A673 (cell line): ENCODE measurements at regions not wholly inside any gene's neighbourhood (a gene's known extent, or its start where the extent isn't known, plus 50 kb on each side); places are given as distances from the start of the nearest gene placed in this dataset.

Source experiments
- BruUV-seq: library from RNA; stranded (reverse); fragments of 400-500 nt; replicated peaks from 2 replicates; lab custom pipeline; 2021; lab: Mats Ljungman, UMichigan
- CTCF ChIA-PET: fragments of 300-600 bp; sonication (Branson Sonifier 250); formaldehyde crosslinking; loops from one replicate; lab custom pipeline; 2022; ENCODE audit warnings: antibody characterized with exemption; lab: Charles Lee
- POLR2A ChIA-PET: fragments of 300-600 bp; sonication (Branson Sonifier 250); formaldehyde crosslinking; loops from one replicate; lab custom pipeline; 2022; ENCODE audit warnings: antibody characterized with exemption; ENCODE audit not compliant: low non-redundant PET; lab: Charles Lee
- DNase-seq: peaks from one replicate; pipeline ENCODE4 v3.0.0-alpha.2; 2015; ENCODE audit warnings: low spot score
- H3K27ac ChIP-seq: fragments of 200-600 bp; sonication (generic); 2 replicates; pipeline ENCODE4 v1.5.1; 2016; ENCODE audit warnings: mixed run types, low read depth, mild to moderate bottlenecking, mixed read lengths, antibody characterized with exemption, low read length; ENCODE audit not compliant: poor library complexity, severe bottlenecking
- H3K27me3 ChIP-seq: fragments of 200-600 bp; sonication (generic); replicated peaks from 2 replicates; pipeline ENCODE4 v1.6.1; 2017; ENCODE audit warnings: mixed run types, low read depth, mild to moderate bottlenecking, mixed read lengths, antibody characterized with exemption, low read length; ENCODE audit not compliant: insufficient read depth, poor library complexity
- H3K36me3 ChIP-seq: fragments of 200-600 bp; sonication (generic); 2 replicates; pipeline ENCODE4 v1.6.1; 2016; ENCODE audit warnings: mixed run types, mild to moderate bottlenecking, mixed read lengths, antibody characterized with exemption, low read length; ENCODE audit not compliant: insufficient read depth, poor library complexity, severe bottlenecking
- H3K4me1 ChIP-seq: fragments of 200-600 bp; sonication (generic); 2 replicates; pipeline ENCODE4 v1.6.1; 2017; ENCODE audit warnings: mixed run types, mild to moderate bottlenecking, mixed read lengths, antibody characterized with exemption, low read length; ENCODE audit not compliant: insufficient read depth, poor library complexity, severe bottlenecking
- H3K4me3 ChIP-seq: fragments of 200-600 bp; sonication (generic); 2 replicates; pipeline ENCODE4 v1.5.1; 2016; ENCODE audit warnings: low read depth, mixed run types, mild to moderate bottlenecking, mixed read lengths, low read length; ENCODE audit not compliant: poor library complexity, severe bottlenecking
- H3K9me3 ChIP-seq: fragments of 200-600 bp; sonication (generic); 2 replicates; pipeline ENCODE4 v1.6.1; 2016; ENCODE audit warnings: mixed run types, low read depth, mild to moderate bottlenecking, mixed read lengths, antibody characterized with exemption, low read length; ENCODE audit not compliant: poor library complexity, severe bottlenecking
- CTCF ChIP-seq: fragments of 300-800, 200-600 bp; sonication (generic); conservative IDR thresholded peaks from 2 replicates; pipeline ENCODE4 v1.5.1; 2017; ENCODE audit warnings: low read depth, mild to moderate bottlenecking, antibody characterized with exemption, low read length, moderate library complexity, mixed read lengths
- EZH2 ChIP-seq: fragments of 200-600 bp; sonication (generic); IDR thresholded peaks from 2 replicates; pipeline ENCODE4 v1.6.1; 2017; ENCODE audit warnings: borderline replicate concordance, low read depth, mild to moderate bottlenecking, mixed read lengths, antibody characterized with exemption, low read length; ENCODE audit not compliant: poor library complexity, severe bottlenecking
- intact Hi-C: fragments of 100-400 bp; cut with micrococcal nuclease; formaldehyde crosslinking; loops from one replicate; pipeline ENCODE4 v1.10.0; 2022; ENCODE audit not compliant: unreplicated experiment

GRCh38 chr1:193726722-193727121 is 540.3 kb upstream of the B3GALT2 start:
- no peaks in the 10 kb centered on the region for H3K36me3 ChIP-seq
- ChIA-PET POLR2A (no interaction called here), CTCF (no interaction called here)
- H3K27me3 ChIP-seq, result no peaks in the 10 kb centered on the region
- H3K4me3 ChIP-seq, result no peak overlapping the region
- no peaks in the 10 kb centered on the region for H3K4me1 ChIP-seq
- H3K9me3 ChIP-seq, result no peaks in the 10 kb centered on the region
- BruUV-seq, result no TSS peak
- intact Hi-C loops, result no loop called here
- no peak for TF ChIP-seq EZH2
- no peak overlapping the region for H3K27ac ChIP-seq
- no peak for DNase-seq

GRCh38 chr1:193712392-193712791 is 526.0 kb upstream of the B3GALT2 start:
- H3K4me3 ChIP-seq, result no peak overlapping the region
- intact Hi-C loops, result no loop called here
- ChIA-PET CTCF (no interaction called here), POLR2A (no interaction called here)
- TF ChIP-seq EZH2 (no peak), CTCF (no peak)
- BruUV-seq, result no TSS peak
- H3K27me3 ChIP-seq, result no peaks in the 10 kb centered on the region
- H3K9me3 ChIP-seq, result no peaks in the 10 kb centered on the region
- no peak for DNase-seq
- no peaks in the 10 kb centered on the region for H3K36me3 ChIP-seq
- no peak overlapping the region for H3K27ac ChIP-seq
- no peaks in the 10 kb centered on the region for H3K4me1 ChIP-seq

- no peak for DNase-seq
- H3K27me3 ChIP-seq, result no peaks in the 10 kb centered on the region
- TF ChIP-seq EZH2 (no peak), CTCF (no peak)
- ChIA-PET POLR2A (no interaction called here), CTCF (no interaction called here)
- intact Hi-C loops, result no loop called here
- no TSS peak for BruUV-seq
- H3K4me1 ChIP-seq, result no peaks in the 10 kb centered on the region
- no peak overlapping the region for H3K27ac ChIP-seq
- no peak overlapping the region for H3K4me3 ChIP-seq
- H3K9me3 ChIP-seq, result no peaks in the 10 kb centered on the region
- no peaks in the 10 kb centered on the region for H3K36me3 ChIP-seq
Measured at GRCh38 chr1:193709607-193710006, 523.2 kb upstream of the B3GALT2 start.

DNA sequence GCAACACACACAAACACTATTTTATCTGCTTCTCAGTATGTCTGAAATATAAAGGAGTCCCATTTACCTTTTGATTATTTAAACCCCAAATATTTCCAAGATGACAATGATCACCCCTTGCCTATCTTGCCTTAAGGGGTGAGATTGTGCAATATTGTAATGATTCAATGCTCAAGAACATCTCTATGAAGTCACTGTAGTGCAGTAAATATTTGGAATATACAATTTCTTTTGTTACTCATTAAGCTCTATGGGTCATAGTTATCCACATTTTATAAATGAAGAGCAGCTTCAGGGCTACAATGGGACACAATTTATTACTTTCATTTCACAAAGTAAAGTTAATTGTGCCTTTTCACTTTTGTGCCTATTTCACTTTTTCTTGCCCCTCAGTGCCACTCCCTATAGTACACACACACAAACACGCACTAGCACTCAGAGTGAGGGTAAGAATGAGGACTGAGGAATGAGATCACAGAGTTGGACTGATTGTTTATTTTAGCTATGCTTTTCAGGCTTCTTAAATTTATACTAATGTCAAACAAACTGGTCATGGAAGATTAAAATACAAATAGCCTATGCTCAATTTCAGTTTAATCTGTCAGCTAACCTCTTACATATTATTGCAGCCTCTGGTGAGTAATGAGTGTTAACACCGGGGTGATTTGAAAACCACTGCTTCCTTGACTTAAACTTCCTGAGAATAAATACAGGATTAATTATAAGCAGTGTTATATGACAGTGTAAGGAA is 521.0 kb upstream of the B3GALT2 start:
- intact Hi-C loops, result no loop called here
- no peaks in the 10 kb centered on the region for H3K9me3 ChIP-seq
- no peak for DNase-seq
- ChIA-PET CTCF (interaction anchor here (0.6 kb wide), 1 partner anchor 703 kb away, joined by 5 read pairs; no protein-coding TSS in a partner anchor), POLR2A (no interaction called here)
- no TSS peak for BruUV-seq
- H3K27ac ChIP-seq, result no peak overlapping the region
- TF ChIP-seq EZH2 (no peak), CTCF (no peak)
- H3K27me3 ChIP-seq, result no peaks in the 10 kb centered on the region
- H3K4me3 ChIP-seq, result no peak overlapping the region
- H3K4me1 ChIP-seq, result no peaks in the 10 kb centered on the region
- H3K36me3 ChIP-seq, result no peaks in the 10 kb centered on the region
